H9 (cell line): ENCODE measurements at regions not wholly inside any gene's neighbourhood (a gene's known extent, or its start where the extent isn't known, plus 50 kb on each side); places are given as distances from the start of the nearest gene placed in this dataset.

ENCODE experiments used
- DNase-seq: peaks from one replicate; pipeline ENCODE4 v3.0.0-alpha.2; 2017
- H2AFZ ChIP-seq: one replicate; pipeline ENCODE4 v1.6.1; 2013; ENCODE audit warnings: mild to moderate bottlenecking, low read length, control low read depth, moderate library complexity
- H2AK5ac ChIP-seq: 2 replicates; pipeline ENCODE4 v1.6.1; 2013; ENCODE audit warnings: low read length, control low read depth, mixed read lengths; ENCODE audit not compliant: insufficient read length
- H2BK120ac ChIP-seq: one replicate; pipeline ENCODE4 v1.6.1; 2013; ENCODE audit warnings: low read depth, mild to moderate bottlenecking, low read length, control low read depth, inconsistent platforms; ENCODE audit not compliant: poor library complexity, severe bottlenecking
- H2BK12ac ChIP-seq: 2 replicates; pipeline ENCODE4 v1.6.1; 2013; ENCODE audit warnings: low read length, control low read depth, mixed read lengths, low read depth; ENCODE audit not compliant: insufficient read length
- H2BK15ac ChIP-seq: 2 replicates; pipeline ENCODE4 v1.6.1; 2013; ENCODE audit warnings: low read depth, low read length, control low read depth
- H2BK20ac ChIP-seq: one replicate; pipeline ENCODE4 v1.6.1; 2013; ENCODE audit warnings: low read depth, mild to moderate bottlenecking, low read length, control low read depth, inconsistent platforms; ENCODE audit not compliant: poor library complexity, severe bottlenecking
- H2BK5ac ChIP-seq: 2 replicates; pipeline ENCODE4 v1.6.1; 2013; ENCODE audit warnings: low read length, control low read depth, mixed read lengths; ENCODE audit not compliant: insufficient read length
- H3K14ac ChIP-seq: 2 replicates; pipeline ENCODE4 v1.6.1; 2013; ENCODE audit warnings: low read length, control low read depth; ENCODE audit not compliant: insufficient read depth
- H3K18ac ChIP-seq: 2 replicates; pipeline ENCODE4 v1.6.1; 2013; ENCODE audit warnings: low read depth, mild to moderate bottlenecking, mixed read lengths, low read length, control low read depth; ENCODE audit not compliant: insufficient read length
- H3K23ac ChIP-seq: 2 replicates; pipeline ENCODE4 v1.6.1; 2013; ENCODE audit warnings: low read length, control low read depth, mixed read lengths, low read depth; ENCODE audit not compliant: insufficient read length
- H3K23me2 ChIP-seq: 2 replicates; pipeline ENCODE4 v1.6.1; 2013; ENCODE audit warnings: low read depth, mild to moderate bottlenecking, mixed read lengths, low read length, control low read depth; ENCODE audit not compliant: insufficient read length, poor library complexity, severe bottlenecking
- H3K27ac ChIP-seq: 2 replicates; pipeline ENCODE4 v1.5.1; 2013; ENCODE audit warnings: low read length, control low read depth, mixed read lengths, low read depth; ENCODE audit not compliant: insufficient read length
- H3K27me3 ChIP-seq: 2 replicates; pipeline ENCODE4 v1.6.1; 2013; ENCODE audit warnings: low read length, control low read depth, inconsistent platforms; ENCODE audit not compliant: insufficient read depth
- H3K4ac ChIP-seq: 2 replicates; pipeline ENCODE4 v1.6.1; 2013; ENCODE audit warnings: low read depth, mild to moderate bottlenecking, control low read depth, inconsistent platforms, low read length, moderate library complexity
- H3K4me1 ChIP-seq: 2 replicates; pipeline ENCODE4 v1.6.1; 2013; ENCODE audit warnings: low read length, control low read depth, inconsistent platforms; ENCODE audit not compliant: insufficient read depth
- H3K4me2 ChIP-seq: 2 replicates; pipeline ENCODE4 v1.6.1; 2013; ENCODE audit warnings: low read length, control low read depth, mixed read lengths; ENCODE audit not compliant: insufficient read length, insufficient read depth
- H3K56ac ChIP-seq: 2 replicates; pipeline ENCODE4 v1.6.1; 2013; ENCODE audit warnings: low read depth, mild to moderate bottlenecking, mixed read lengths, low read length, control low read depth; ENCODE audit not compliant: insufficient read length
- H3K79me1 ChIP-seq: 2 replicates; pipeline ENCODE4 v1.6.1; 2013; ENCODE audit warnings: low read depth, mild to moderate bottlenecking, moderate library complexity, low read length, control low read depth, inconsistent platforms; ENCODE audit not compliant: insufficient read depth, poor library complexity, severe bottlenecking
- H3K79me2 ChIP-seq: 2 replicates; pipeline ENCODE4 v1.6.1; 2013; ENCODE audit warnings: low read length, control low read depth, inconsistent platforms; ENCODE audit not compliant: insufficient read depth
- H3K9ac ChIP-seq: 2 replicates; pipeline ENCODE4 v1.6.1; 2013; ENCODE audit warnings: low read length, control low read depth, mixed read lengths; ENCODE audit not compliant: insufficient read length; ENCODE audit errors: extremely low read depth
- H3K9me3 ChIP-seq: one replicate; pipeline ENCODE4 v1.6.1; 2013; ENCODE audit warnings: low read depth, low read length, inconsistent platforms; ENCODE audit not compliant: control insufficient read depth
- H3T11ph ChIP-seq: one replicate; pipeline ENCODE4 v1.6.1; 2013; ENCODE audit warnings: mild to moderate bottlenecking, low read length, control low read depth, inconsistent platforms
- H4K20me1 ChIP-seq: one replicate; pipeline ENCODE4 v1.6.1; 2013; ENCODE audit not compliant: control insufficient read depth, insufficient read length, insufficient read depth
- H4K5ac ChIP-seq: 2 replicates; pipeline ENCODE4 v1.6.1; 2013; ENCODE audit warnings: low read depth, mild to moderate bottlenecking, mixed read lengths, low read length, control low read depth; ENCODE audit not compliant: insufficient read length
- H4K8ac ChIP-seq: replicated peaks from 2 replicates; pipeline ENCODE4 v1.6.1; 2013; ENCODE audit warnings: low read length, control low read depth, mixed read lengths, low read depth; ENCODE audit not compliant: insufficient read length
- H4K91ac ChIP-seq: 2 replicates; pipeline ENCODE4 v1.6.1; 2013; ENCODE audit warnings: low read depth, mild to moderate bottlenecking, moderate library complexity, mixed read lengths, low read length, control low read depth; ENCODE audit not compliant: insufficient read length
- H3K27ac Mint-ChIP-seq, 3 experiments: 2 replicates in 2 of 3; 3 replicates in 1 of 3; pipeline ENCODE4 v1.8.0; 2020 to 2021; ENCODE audit warnings: mixed read lengths in 3 of 3, mild to moderate bottlenecking in 1 of 3, moderate library complexity in 1 of 3
- H3K27me3 Mint-ChIP-seq: 2 replicates; pipeline ENCODE4 v1.8.0; 2021; ENCODE audit warnings: low read depth, mild to moderate bottlenecking, moderate library complexity, mixed read lengths
- H3K36me3 Mint-ChIP-seq, 3 experiments: 2 replicates in 2 of 3; 3 replicates in 1 of 3; pipeline ENCODE4 v1.8.0; 2020 to 2021; ENCODE audit warnings: low read depth in 3 of 3, mixed read lengths in 3 of 3; ENCODE audit not compliant: insufficient read depth in 1 of 3
- H3K4me1 Mint-ChIP-seq, 2 experiments: 2 replicates each; pipeline ENCODE4 v1.8.0; 2020; ENCODE audit warnings: mixed read lengths in 2 of 2
- H3K4me3 Mint-ChIP-seq, 2 experiments: 2 replicates in 1 of 2; 3 replicates in 1 of 2; pipeline ENCODE4 v1.8.0; 2020 to 2021; ENCODE audit warnings: mild to moderate bottlenecking in 2 of 2, mixed read lengths in 2 of 2, moderate library complexity in 1 of 2
- H3K9me3 Mint-ChIP-seq, 2 experiments: 2 replicates in 1 of 2; 3 replicates in 1 of 2; pipeline ENCODE4 v1.8.0; 2020; ENCODE audit warnings: mild to moderate bottlenecking in 2 of 2, mixed read lengths in 2 of 2, moderate library complexity in 1 of 2
- WGBS: extraction: QIAGEN DNeasy Blood & Tissue Kit; methylation state at CpG from one replicate; pipeline ENCODE4 v1.1.7; 2013; ENCODE audit warnings: missing lambda C conversion rate, low lambda C conversion rate, mixed read lengths; ENCODE audit not compliant: insufficient read length; ENCODE audit errors: extremely low coverage; 5-methylcytosine and 5-hydroxymethylcytosine counted together
- TF ChIP-seq, protein P1 (sequence below): fragments of 200-600 bp; sonication (generic); conservative IDR thresholded peaks from 3 replicates; pipeline ENCODE4 v1.8.0; 2021; ENCODE audit warnings: antibody characterized with exemption, mild to moderate bottlenecking

DNA sequence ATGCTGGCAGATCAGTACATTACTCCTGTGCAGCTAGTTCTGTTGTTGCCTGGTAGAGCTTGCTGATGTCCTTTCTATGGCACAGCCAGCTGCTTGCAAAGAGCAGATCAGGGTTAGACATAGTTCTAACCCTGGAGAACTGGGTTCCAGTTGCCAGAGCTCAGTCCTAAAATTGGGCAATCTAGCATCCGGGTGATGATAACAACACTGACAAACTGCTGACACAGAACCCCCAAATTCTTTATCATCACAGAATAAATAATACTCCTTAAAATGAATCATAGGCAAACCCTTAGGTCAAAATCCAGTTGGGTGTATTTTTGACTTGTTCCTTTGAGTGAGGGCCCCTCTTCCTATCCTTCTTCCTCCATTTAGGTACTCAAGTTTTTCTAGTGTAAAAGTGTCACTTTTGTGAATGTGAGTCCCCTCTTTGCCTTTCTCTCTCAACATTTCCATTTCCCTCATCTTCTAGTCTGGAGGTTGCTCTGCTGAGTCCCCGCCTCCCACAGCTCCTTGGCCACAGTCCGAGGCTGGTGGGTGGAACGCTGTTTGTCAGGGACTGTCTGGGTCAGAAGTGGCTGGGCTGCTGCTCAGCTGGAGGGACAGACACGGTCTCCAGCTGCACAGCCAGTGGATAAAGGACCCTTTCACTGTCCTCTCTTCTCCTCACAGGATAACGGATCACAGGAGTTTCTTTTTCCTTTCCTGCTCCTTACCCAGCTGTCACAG is 93.6 kb upstream of the RASGEF1B start:
- Histone ChIP-seq H3K14ac (no peak overlapping the region), H2AK5ac (no peak overlapping the region), H3K4me1 (no peaks in the 10 kb centered on the region; the same call in 1 of the 2 replicates), H4K20me1 (no peaks in the 10 kb centered on the region), H2BK12ac (no peak overlapping the region), H3K9me3 (no peaks in the 10 kb centered on the region), H2BK5ac (no peak overlapping the region), H4K5ac (no peak overlapping the region), H3K9ac (no peak overlapping the region), H3T11ph (no peak overlapping the region), H2AFZ (no peak overlapping the region), H3K27me3 (no peaks in the 10 kb centered on the region), H2BK120ac (no peak overlapping the region), H3K56ac (no peak overlapping the region), H3K23me2 (no peaks in the 10 kb centered on the region), H3K79me1 (no peaks in the 10 kb centered on the region), H3K23ac (no peak overlapping the region), H3K4ac (no peak overlapping the region), H2BK20ac (no peak overlapping the region), H4K8ac (no peak overlapping the region), H3K27ac (no peak overlapping the region), H3K18ac (no peak overlapping the region), H3K79me2 (no peaks in the 10 kb centered on the region), H3K4me2 (no peak overlapping the region), H4K91ac (no peak overlapping the region), H2BK15ac (no peak overlapping the region)
- Mint-ChIP-seq H3K4me3 (no peak overlapping the region), H3K27ac (no peak overlapping the region), H3K9me3 (no peaks in the 10 kb centered on the region), H3K36me3 (no peaks in the 10 kb centered on the region), H3K27me3 (no peaks in the 10 kb centered on the region), H3K4me1 (peaks cover 12 to 17% of the 10 kb centered on the region in 2 experiments)
- no peak for DNase-seq
- TF ChIP-seq, protein P1, sequence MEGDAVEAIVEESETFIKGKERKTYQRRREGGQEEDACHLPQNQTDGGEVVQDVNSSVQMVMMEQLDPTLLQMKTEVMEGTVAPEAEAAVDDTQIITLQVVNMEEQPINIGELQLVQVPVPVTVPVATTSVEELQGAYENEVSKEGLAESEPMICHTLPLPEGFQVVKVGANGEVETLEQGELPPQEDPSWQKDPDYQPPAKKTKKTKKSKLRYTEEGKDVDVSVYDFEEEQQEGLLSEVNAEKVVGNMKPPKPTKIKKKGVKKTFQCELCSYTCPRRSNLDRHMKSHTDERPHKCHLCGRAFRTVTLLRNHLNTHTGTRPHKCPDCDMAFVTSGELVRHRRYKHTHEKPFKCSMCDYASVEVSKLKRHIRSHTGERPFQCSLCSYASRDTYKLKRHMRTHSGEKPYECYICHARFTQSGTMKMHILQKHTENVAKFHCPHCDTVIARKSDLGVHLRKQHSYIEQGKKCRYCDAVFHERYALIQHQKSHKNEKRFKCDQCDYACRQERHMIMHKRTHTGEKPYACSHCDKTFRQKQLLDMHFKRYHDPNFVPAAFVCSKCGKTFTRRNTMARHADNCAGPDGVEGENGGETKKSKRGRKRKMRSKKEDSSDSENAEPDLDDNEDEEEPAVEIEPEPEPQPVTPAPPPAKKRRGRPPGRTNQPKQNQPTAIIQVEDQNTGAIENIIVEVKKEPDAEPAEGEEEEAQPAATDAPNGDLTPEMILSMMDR = no peak
- WGBS = no CpG with 5 or more reads among the region's 6 CpGs
